ENCODE measurements at regions not wholly inside any gene's neighbourhood (a gene's known extent, or its start where the extent isn't known, plus 50 kb on each side); places are given as distances from the start of the nearest gene placed in this dataset.

- no peak overlapping the region for H3K4me3 ChIP-seq (ENCODE audit: low read depth, low read length)
- no peak for TF ChIP-seq CTCF (IDR thresholded peaks at IDR 0.05; ENCODE audit: low read depth, low read length)
Measured at GRCh38 chr2:18503376-18504228, 56.9 kb downstream of the RDH14 start.

GRCh38 chr2:18502142-18502541, 58.3 kb downstream of the RDH14 start:
- no peak overlapping the region for H3K4me3 ChIP-seq (ENCODE audit: low read depth, low read length)
- TF ChIP-seq CTCF (IDR thresholded peaks at IDR 0.05; ENCODE audit: low read depth, low read length): no peak

- no peak for TF ChIP-seq CTCF (IDR thresholded peaks at IDR 0.05; ENCODE audit: low read depth, low read length)
- H3K4me3 ChIP-seq (ENCODE audit: low read depth, low read length): no peak overlapping the region
Measured at GRCh38 chr2:18501729-18502128, 58.7 kb downstream of the RDH14 start.

GRCh38 chr2:18501156-18501555, 59.3 kb downstream of the RDH14 start:
- TF ChIP-seq CTCF (IDR thresholded peaks at IDR 0.05; ENCODE audit: low read depth, low read length): no peak
- no peak overlapping the region for H3K4me3 ChIP-seq (ENCODE audit: low read depth, low read length)

GRCh38 chr2:18500333-18500732, 60.1 kb downstream of the RDH14 start:
- H3K4me3 ChIP-seq (ENCODE audit: low read depth, low read length): no peak overlapping the region
- no peak for TF ChIP-seq CTCF (IDR thresholded peaks at IDR 0.05; ENCODE audit: low read depth, low read length)

- no peak for TF ChIP-seq CTCF (IDR thresholded peaks at IDR 0.05; ENCODE audit: low read depth, low read length)
- no peak overlapping the region for H3K4me3 ChIP-seq (ENCODE audit: low read depth, low read length)
Measured at GRCh38 chr2:18498531-18498930, 61.9 kb downstream of the RDH14 start.

GRCh38 chr2:18496516-18496915, 63.9 kb downstream of the RDH14 start:
- no peak for TF ChIP-seq CTCF (IDR thresholded peaks at IDR 0.05; ENCODE audit: low read depth, low read length)

More at GRCh38 chr2:18496516-18496915, 63.9 kb downstream of the RDH14 start:
- H3K4me3 ChIP-seq (ENCODE audit: low read depth, low read length): no peak overlapping the region
